Osteocyte (in vitro differentiated cells): ENCODE measurements at regions not wholly inside any gene's neighbourhood (a gene's known extent, or its start where the extent isn't known, plus 50 kb on each side); places are given as distances from the start of the nearest gene placed in this dataset.

ENCODE experiments used
- DNase-seq: peaks from one replicate; pipeline ENCODE4 v3.0.0; 2021; ENCODE audit warnings: mixed read lengths; ENCODE audit not compliant: unreplicated experiment; ENCODE audit errors: extremely low spot score
- H3K27ac Mint-ChIP-seq: one replicate; pipeline ENCODE4 v1.8.0; 2021; ENCODE audit warnings: mild to moderate bottlenecking, mixed read lengths; ENCODE audit not compliant: unreplicated experiment
- H3K27me3 Mint-ChIP-seq: one replicate; pipeline ENCODE4 v1.8.0; 2021; ENCODE audit warnings: mixed read lengths; ENCODE audit not compliant: unreplicated experiment
- H3K36me3 Mint-ChIP-seq: one replicate; pipeline ENCODE4 v1.8.0; 2021; ENCODE audit warnings: mixed read lengths; ENCODE audit not compliant: unreplicated experiment
- H3K4me1 Mint-ChIP-seq: one replicate; pipeline ENCODE4 v1.8.0; 2021; ENCODE audit warnings: mixed read lengths; ENCODE audit not compliant: unreplicated experiment
- H3K4me3 Mint-ChIP-seq: one replicate; pipeline ENCODE4 v1.8.0; 2021; ENCODE audit warnings: mild to moderate bottlenecking, moderate library complexity, mixed read lengths; ENCODE audit not compliant: unreplicated experiment
- H3K9me3 Mint-ChIP-seq: one replicate; pipeline ENCODE4 v1.8.0; 2021; ENCODE audit warnings: mixed read lengths; ENCODE audit not compliant: unreplicated experiment
- TF ChIP-seq, protein P1 (sequence below): fragments of 200-600 bp; sonication (generic); IDR thresholded peaks from 2 replicates; pipeline ENCODE4 v1.5.0; 2021; ENCODE audit warnings: antibody characterized with exemption, mild to moderate bottlenecking, moderate library complexity

- Mint-ChIP-seq H3K36me3 (no peaks in the 10 kb centered on the region), H3K27ac (no peak overlapping the region)
- no peak for DNase-seq
These were observed 988.3 kb downstream of the TLE1 start for GRCh38 chr9:80701061-80701460.

GRCh38 chr9:80699511-80699998 is 989.8 kb downstream of the TLE1 start:
- DNase-seq: no peak
- TF ChIP-seq, protein P1, sequence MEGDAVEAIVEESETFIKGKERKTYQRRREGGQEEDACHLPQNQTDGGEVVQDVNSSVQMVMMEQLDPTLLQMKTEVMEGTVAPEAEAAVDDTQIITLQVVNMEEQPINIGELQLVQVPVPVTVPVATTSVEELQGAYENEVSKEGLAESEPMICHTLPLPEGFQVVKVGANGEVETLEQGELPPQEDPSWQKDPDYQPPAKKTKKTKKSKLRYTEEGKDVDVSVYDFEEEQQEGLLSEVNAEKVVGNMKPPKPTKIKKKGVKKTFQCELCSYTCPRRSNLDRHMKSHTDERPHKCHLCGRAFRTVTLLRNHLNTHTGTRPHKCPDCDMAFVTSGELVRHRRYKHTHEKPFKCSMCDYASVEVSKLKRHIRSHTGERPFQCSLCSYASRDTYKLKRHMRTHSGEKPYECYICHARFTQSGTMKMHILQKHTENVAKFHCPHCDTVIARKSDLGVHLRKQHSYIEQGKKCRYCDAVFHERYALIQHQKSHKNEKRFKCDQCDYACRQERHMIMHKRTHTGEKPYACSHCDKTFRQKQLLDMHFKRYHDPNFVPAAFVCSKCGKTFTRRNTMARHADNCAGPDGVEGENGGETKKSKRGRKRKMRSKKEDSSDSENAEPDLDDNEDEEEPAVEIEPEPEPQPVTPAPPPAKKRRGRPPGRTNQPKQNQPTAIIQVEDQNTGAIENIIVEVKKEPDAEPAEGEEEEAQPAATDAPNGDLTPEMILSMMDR: no peak
- peaks cover 2% of the 10 kb centered on the region for H3K4me1 Mint-ChIP-seq
- no peaks in the 10 kb centered on the region for H3K9me3 Mint-ChIP-seq
- H3K4me3 Mint-ChIP-seq: no peak overlapping the region
- H3K36me3 Mint-ChIP-seq: no peaks in the 10 kb centered on the region
- no peaks in the 10 kb centered on the region for H3K27me3 Mint-ChIP-seq
- no peak overlapping the region for H3K27ac Mint-ChIP-seq

More at GRCh38 chr9:80701061-80701460, 988.3 kb downstream of the TLE1 start:
- Mint-ChIP-seq H3K4me1 (peaks cover 2% of the 10 kb centered on the region), H3K9me3 (peaks cover 5% of the 10 kb centered on the region), H3K4me3 (no peak overlapping the region), H3K27me3 (no peaks in the 10 kb centered on the region)
- TF ChIP-seq, protein P1: no peak

DNA sequence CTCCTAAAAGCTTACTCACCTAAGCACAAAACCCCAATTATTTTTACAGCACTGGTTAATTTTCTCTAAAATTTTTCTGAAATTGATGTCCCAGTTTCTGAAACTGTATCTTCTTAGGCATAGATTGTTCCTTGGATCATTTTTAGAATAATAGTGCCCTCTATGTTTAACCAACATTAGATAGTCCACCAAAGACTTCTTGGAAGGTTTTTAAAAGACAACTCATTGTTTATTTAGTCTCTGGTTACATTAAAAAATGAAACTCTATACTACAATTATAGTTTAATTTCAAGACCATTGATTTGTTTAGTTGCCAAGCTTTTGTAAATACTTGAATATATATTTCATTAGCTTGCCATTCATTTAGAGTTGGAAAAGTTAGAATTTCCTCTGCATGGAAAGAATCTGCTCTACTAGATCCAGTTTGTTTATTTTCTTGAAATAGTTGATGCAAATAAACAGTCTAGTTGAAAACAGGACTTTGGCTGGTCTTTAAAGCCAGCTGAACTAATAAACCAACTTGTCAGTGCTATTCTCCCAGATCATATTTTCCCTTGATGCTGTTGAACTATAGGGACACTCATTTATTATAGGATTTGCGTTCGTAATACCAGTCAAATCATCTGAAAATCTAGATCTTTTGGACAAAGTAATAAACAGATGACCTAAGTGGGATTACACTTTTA is 990.5 kb downstream of the TLE1 start:
- no peak for DNase-seq
- Mint-ChIP-seq H3K27ac (no peak overlapping the region), H3K4me3 (no peak overlapping the region), H3K27me3 (no peaks in the 10 kb centered on the region), H3K9me3 (no peaks in the 10 kb centered on the region), H3K4me1 (peaks cover 2% of the 10 kb centered on the region), H3K36me3 (no peaks in the 10 kb centered on the region)
- TF ChIP-seq, protein P1: no peak

GRCh38 chr9:80692751-80693150 is 996.6 kb downstream of the TLE1 start:
- no peaks in the 10 kb centered on the region for H3K9me3 Mint-ChIP-seq
- H3K4me1 Mint-ChIP-seq: no peaks in the 10 kb centered on the region
- TF ChIP-seq, protein P1: no peak
- no peak for DNase-seq
- no peaks in the 10 kb centered on the region for H3K36me3 Mint-ChIP-seq
- no peak overlapping the region for H3K4me3 Mint-ChIP-seq
- H3K27me3 Mint-ChIP-seq: no peaks in the 10 kb centered on the region
- H3K27ac Mint-ChIP-seq: no peak overlapping the region

DNA sequence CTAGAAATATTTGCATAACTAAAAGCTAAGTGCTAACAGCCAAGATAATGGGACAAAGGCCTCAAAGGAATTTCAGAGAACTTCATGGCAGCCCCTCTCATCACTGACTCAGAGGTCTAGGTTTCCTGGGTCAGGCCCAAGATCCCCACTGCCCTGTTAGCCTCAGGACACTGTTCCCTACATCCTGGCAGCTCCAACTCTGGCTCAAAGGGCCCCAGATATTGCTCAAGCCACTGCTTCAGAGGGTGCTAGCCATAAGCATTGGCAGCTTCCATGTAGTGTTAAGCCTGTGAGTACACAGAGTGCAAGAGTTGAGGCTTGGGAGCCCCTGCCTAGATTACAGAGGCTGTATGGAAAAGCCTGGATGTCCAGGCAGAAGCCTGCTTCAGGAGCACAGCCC is 998.1 kb downstream of the TLE1 start:
- H3K36me3 Mint-ChIP-seq: no peaks in the 10 kb centered on the region
- no peaks in the 10 kb centered on the region for H3K4me1 Mint-ChIP-seq
- peaks cover 6% of the 10 kb centered on the region for H3K9me3 Mint-ChIP-seq
- TF ChIP-seq, protein P1: no peak
- no peak overlapping the region for H3K27ac Mint-ChIP-seq
- no peak overlapping the region for H3K4me3 Mint-ChIP-seq
- no peaks in the 10 kb centered on the region for H3K27me3 Mint-ChIP-seq
- DNase-seq: no peak
